ENCODE measurements at regions not wholly inside any gene's neighbourhood (a gene's known extent, or its start where the extent isn't known, plus 50 kb on each side); places are given as distances from the start of the nearest gene placed in this dataset.
"Not testable (repeated sequence)": the region's sequence is repeated elsewhere in the genome, so short reads cannot be mapped to it uniquely, and the experiment has no call there.

DNA sequence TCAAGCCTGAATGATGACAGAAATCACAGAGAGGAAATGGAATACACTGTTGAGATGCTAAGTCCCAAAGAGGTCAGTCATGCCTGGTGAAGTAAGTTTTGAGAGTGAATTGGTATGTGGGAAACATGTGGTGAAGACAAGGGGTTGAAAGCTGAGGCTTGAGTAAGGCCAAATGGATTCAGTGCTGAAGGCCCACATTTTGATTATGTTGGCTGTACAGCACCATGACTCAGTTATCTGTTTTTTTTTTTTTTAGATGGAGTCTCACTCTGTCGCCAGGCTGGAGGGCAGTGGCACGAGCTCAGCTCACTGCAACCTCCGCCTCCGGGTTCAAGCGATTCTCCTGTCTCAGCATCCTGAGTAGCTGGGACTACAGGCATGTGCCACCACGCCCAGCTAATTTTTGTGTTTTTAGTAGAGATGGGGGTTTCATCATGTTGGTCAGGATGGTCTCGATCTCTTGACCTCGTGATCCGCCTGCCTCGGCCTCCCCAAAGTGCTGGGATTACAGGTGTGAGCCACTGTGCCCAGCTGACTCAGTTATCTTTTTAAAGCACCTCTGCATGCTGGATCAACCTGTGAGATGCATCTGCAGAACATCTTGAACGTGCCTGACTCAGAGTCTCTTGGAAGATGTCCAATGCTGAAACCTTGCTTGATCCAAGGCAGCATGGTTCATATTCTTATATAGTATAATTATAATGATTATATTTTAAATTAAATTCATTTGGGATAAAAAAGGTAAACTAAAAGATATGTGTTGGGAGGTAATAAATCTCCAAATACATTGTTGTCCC, 829.8 kb downstream of the TNS3 start:
- TF ChIP-seq, protein P1, sequence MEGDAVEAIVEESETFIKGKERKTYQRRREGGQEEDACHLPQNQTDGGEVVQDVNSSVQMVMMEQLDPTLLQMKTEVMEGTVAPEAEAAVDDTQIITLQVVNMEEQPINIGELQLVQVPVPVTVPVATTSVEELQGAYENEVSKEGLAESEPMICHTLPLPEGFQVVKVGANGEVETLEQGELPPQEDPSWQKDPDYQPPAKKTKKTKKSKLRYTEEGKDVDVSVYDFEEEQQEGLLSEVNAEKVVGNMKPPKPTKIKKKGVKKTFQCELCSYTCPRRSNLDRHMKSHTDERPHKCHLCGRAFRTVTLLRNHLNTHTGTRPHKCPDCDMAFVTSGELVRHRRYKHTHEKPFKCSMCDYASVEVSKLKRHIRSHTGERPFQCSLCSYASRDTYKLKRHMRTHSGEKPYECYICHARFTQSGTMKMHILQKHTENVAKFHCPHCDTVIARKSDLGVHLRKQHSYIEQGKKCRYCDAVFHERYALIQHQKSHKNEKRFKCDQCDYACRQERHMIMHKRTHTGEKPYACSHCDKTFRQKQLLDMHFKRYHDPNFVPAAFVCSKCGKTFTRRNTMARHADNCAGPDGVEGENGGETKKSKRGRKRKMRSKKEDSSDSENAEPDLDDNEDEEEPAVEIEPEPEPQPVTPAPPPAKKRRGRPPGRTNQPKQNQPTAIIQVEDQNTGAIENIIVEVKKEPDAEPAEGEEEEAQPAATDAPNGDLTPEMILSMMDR (IDR thresholded peaks at IDR 0.05), result not testable (repeated sequence)
- TF ChIP-seq POLR2A (IDR thresholded peaks at IDR 0.05), result not testable (repeated sequence)
